GM19452 (cell line): ENCODE measurements at regions not wholly inside any gene's neighbourhood (a gene's known extent, or its start where the extent isn't known, plus 50 kb on each side); places are given as distances from the start of the nearest gene placed in this dataset.
"Not testable (repeated sequence)": the region's sequence is repeated elsewhere in the genome, so short reads cannot be mapped to it uniquely, and the experiment has no call there.

Experiments used
- ATAC-seq: cut with Tn5 transposase; IDR thresholded peaks from one replicate; pipeline ENCODE4 v1.9.1; 2021; ENCODE audit not compliant: unreplicated experiment

DNA sequence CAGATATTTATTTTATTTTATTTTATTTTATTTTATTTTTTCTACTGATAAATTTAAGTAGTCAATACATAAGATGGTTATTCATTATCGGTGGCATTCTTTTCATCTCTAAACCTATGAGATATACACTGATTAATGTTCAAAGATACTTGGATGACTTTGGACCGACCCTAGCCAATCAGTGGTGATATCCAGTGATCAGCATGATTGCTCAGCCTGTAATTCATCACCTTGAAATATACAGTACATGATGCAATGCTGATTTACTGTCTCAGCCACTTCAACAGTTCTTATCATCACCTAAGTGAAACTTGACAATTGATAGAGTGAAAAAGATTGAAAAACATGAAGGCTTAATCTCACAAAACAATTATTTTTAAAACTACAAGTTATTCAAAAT lies 1651.0 kb downstream of the REEP3 start:
- no peak for ATAC-seq

DNA sequence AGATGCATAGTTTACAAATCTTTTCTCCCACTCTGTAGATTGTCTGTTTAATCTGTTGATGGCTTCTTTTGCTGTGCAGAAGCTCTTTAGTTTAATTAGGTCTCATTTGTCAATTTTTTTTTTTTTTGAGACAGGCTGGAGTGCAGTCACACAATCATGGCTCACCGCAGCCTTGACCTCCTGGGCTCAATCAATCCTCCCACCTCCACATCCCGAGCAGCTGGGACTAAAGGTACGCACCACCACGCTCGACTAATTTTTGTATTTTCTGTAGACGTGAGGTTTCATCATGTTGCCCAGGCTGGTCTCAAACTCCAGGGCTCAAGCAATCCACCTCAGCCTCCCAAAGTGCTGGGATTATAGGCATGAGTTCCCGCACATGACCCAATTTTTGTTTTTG lies 1655.8 kb downstream of the REEP3 start:
- no peak for ATAC-seq

DNA sequence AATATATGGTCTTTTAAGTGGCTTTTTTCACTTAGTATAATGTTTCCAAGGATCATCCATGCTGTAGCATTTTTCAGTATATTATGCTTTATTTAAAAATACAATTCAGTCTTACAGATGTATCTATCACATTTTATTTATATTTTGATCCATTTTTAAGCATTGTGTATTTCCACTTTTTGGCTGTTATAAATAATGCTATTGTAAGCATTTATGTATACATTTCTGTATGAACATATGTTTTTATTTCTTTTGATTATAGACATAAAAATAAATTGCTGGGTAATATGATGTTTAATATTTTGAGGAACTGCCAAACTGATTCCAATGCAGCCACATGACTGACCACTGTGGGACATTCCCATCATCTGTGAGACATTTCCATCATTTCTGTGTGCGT lies 1662.0 kb downstream of the REEP3 start:
- ATAC-seq, result no peak

DNA sequence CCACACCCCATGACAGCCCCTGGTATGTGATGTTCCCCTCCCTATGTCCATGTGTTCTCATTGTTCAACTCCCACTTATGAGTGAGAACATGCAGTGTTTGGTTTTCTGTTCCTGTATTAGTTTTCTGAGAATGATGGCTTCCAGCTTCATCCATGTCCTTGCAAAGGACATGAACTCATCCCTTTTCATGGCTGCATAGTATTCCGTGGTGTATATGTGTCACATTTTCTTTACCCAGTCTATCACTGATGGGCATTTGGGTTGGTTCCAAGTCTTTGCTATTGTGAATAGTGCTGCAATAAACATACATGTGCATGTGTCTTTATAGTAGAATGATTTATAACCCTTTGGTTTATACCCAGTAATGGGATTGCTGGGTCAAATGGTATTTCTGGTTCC lies 1665.5 kb downstream of the REEP3 start:
- not testable (repeated sequence) for ATAC-seq

DNA sequence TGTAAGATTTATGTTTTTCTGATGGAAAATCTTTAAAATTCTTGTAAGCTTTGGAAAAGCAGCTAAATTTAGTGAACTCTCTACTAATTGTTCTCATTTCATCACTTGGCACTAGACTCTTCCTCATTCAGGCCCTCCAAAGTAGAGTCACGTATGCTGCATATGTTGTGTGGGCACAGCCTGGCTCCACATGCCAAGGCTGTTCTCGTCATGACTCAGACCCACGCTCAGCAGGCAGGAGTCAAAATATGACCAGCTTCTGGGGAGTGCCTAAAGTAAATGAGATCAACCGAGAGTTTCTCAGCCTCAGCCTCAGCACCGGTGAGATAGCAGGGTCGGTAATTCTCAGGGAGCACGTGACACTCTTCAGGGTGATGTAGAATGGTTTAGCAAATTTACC lies 1672.9 kb downstream of the REEP3 start:
- no peak for ATAC-seq

DNA sequence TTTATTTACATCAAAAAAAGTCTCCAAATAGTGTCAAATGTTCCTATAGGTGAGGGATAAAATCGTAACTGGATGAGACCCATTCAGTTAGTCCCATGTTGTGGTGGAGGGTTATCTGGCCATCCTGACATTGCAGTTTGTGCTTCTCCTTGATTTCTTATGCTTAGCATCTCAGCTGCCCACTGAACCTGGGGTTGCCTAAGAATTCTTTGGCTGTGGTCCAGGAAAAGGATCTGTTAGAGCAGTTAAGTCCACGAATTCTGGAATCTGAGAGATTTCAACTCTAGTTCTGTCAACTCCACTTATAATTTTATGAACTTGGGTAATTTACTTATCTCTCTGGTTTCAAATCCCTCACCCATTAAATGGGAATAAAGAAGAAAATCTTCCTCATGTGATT lies 1673.4 kb downstream of the REEP3 start:
- no peak for ATAC-seq

DNA sequence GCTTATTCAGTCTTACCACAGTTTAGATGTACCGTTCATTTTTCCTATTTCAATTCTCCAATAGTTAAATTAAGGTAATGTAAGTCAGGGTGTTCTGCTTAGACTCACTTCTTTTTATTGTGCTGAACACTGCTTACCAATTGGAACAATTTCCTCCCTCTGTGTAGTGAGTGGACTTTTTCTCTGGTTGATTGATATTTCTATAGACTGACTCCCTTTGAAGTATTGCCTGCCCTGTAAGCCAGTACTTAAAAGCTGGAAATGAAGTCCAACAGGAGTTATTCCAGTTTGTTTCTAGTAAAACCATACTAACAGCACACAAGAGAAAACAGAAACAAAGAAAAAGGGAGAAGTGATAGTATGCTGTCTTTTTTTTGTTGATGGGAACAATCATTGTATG lies 1674.9 kb downstream of the REEP3 start:
- ATAC-seq, result no peak

DNA sequence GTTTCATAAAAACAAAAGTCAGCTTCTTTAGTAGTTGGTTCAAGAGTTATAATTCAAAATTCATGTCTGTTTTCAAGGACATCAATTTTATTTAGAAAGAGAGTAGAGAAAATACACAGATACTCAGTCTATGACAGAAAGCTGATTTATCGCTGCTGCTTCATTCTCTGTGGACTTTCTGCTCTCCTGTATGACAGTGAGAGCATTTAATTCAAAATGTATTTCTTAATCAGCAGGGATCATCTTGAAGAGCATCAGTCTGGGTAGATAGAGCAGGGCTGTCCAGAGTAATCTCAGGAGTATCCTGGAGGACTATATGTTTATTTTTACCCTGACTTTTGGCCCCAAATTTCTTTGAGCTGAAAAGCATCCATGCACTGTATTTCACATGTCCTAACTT lies 1676.7 kb downstream of the REEP3 start:
- no peak for ATAC-seq

- no peak for ATAC-seq
Observed at GRCh38 chr10:65201491-65201890, 1680.3 kb downstream of the REEP3 start.

GRCh38 chr10:65204999-65205398 lies 1683.8 kb downstream of the REEP3 start:
- no peak for ATAC-seq

DNA sequence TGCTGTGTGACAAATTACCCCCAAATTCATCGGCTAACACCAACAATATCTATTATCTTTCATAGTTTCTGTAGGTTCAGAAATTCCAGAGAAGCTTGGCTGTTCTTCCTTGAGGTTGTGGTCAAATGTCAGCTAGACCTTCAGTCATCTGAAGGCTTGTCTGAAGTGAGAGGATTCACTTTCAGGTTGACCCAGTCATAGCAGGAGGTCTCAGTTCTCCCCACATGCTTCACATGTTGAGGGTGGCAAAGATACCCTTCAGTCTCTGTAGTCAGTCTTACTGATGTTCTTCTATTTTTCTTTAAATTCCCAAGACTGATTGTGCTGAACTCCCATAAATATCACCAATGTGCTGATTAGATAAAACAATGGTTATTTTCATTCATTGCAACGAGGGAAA lies 1692.0 kb downstream of the REEP3 start:
- no peak for ATAC-seq

GRCh38 chr10:65219444-65219843 lies 1698.2 kb downstream of the REEP3 start:
- ATAC-seq, result no peak

GRCh38 chr10:65231148-65231547 lies 1694.7 kb upstream of the LRRTM3 start:
- no peak for ATAC-seq

DNA sequence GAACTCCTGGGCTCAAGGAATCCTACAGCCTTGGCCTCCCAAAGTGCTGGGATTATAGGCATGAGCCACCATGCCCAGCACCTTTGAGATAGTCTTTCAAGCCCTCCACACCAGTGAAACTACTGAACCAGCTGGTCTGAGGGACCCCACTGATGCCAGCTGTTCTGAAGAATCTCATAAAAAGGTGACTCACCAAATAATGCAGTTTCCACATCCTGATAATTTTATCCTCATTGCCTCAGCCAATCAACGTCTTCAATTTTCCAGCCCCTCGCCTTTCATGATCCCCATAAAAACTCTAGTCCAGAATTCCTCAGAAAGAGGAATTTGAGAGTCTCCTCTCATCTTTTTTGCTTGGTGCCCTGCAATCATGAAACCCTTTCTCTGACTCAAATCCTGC lies 1691.6 kb upstream of the LRRTM3 start:
- ATAC-seq, result no peak

DNA sequence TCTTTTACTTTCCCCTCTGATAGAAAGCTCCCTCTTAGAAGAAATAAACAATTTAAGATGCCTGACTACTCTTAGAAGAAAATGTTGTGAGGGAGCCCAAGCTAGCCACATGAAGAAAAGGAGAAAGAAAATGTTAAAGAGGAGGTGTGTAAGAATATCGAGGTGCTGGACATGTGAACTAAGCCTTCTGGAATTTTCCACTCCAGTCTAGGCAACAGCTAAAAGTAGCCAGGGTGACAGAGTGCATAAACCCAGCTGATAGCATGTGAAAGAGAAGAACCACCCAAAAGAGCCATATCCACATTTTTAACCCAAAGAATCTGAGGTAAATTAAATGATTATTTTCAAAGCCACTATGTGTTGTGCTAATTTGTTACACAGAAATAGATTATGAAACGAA lies 1690.6 kb upstream of the LRRTM3 start:
- ATAC-seq, result no peak

DNA sequence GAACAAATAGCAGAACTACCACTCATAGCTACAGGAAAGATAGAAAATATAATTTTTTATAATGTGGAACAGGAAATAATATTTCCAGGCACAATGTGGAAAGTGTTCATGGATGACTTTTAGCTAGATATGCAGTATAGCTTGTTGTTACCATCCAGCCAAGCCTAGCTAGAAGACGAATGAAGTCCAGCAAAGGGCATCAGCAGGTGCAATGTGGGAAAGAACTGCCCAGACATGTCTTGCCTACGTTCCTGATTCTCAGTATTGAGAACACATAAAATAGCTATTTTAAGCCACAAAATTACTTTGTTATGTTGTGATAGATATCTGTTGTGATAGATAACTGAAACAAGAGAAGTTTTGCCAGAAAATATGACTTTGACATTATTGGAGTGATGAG lies 1690.0 kb upstream of the LRRTM3 start:
- ATAC-seq, result no peak

DNA sequence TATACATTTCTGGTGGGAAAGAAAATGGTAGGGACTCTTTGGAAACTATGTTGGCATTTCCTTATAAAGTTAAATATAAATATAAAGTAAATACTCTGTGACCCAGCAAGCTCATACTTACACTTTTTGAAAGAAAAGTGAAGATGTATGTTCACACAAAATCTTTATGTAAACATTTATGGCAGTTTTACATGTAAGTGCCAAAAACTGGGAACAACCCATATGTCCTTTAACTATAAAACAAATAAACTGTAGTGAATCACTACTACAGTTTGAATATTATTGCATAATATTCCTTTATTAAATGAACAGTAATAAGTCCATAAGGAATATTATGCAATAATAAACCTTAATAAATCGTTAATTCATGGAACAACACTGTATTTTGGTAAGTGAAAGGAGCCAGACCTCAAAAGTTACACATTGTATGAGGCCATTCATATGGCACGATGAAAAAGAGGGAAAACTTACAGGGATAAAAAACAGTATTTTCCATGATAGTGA lies 1660.3 kb upstream of the LRRTM3 start:
- ATAC-seq, result no peak

DNA sequence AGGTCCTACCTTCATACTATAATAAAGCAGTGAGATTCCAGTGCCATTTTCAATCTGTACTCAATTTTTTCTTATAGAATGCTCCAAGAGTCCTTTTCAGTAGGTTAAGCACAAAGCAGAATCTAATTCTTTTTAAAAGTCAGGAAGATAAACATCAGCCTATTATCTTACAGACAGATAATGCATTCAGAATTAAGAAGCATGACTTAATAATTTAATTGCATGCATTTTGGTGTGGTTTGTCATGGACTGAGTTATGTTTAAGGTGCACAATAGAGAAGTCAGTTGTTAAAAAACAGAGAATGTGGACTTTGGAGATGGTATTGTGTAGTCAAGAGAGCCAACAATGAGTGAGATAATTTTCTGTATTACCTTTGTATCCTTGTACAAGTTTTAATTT lies 1656.3 kb upstream of the LRRTM3 start:
- not testable (repeated sequence) for ATAC-seq

- no peak for ATAC-seq
Observed at GRCh38 chr10:65270969-65271368, 1654.9 kb upstream of the LRRTM3 start.

GRCh38 chr10:65273115-65273514 lies 1652.7 kb upstream of the LRRTM3 start:
- ATAC-seq, result no peak

GRCh38 chr10:65275296-65275695 lies 1650.5 kb upstream of the LRRTM3 start:
- ATAC-seq, result no peak

DNA sequence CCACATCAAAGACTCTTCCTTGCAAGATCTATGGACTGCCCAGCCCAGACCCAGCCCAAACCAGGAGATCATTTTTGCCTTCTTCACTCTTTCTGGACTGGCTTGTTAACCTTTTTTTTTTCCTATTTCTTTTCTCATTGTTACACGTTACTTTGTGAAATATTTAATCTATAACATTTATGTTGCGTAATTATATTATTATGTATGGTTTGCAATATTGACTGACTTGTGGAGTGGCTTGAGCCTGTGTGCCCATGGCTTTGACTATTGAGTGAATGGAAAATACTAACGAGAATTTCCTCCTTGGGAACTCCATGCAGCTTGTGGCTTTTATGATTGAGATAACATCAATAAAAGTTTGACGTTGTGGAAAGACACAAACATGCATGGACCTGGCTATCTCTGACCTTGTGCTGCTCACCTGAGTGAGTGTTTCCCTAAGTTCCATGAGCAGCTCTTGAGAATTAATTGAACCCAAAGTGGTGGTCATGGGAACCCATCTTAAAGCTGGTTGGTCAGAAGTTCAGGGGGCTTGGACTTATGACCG lies 1641.3 kb upstream of the LRRTM3 start:
- ATAC-seq, result no peak

DNA sequence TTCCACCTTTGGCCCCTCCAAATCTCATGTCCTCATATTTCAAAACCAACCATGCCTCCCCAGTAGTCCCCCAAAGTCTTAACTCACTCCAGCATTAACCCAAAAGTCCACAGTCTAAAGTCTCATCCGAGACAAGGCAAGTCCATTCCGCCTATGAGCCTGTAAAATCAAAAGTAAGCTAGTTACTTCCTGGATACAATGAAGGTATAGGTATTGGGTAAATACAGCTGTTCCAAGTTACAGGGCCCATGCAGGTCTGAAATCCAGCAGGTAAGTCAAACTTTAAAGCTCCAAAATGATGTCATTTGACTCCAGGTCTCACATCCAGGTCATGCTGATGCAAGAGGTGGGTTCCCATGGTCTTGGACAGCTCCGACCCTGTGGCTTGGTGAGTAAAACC lies 1640.1 kb upstream of the LRRTM3 start:
- not testable (repeated sequence) for ATAC-seq

- no peak for ATAC-seq
Observed at GRCh38 chr10:65291286-65291685, 1634.5 kb upstream of the LRRTM3 start.
